GM18907 (cell line): ENCODE measurements at regions not wholly inside any gene's neighbourhood (a gene's known extent, or its start where the extent isn't known, plus 50 kb on each side); places are given as distances from the start of the nearest gene placed in this dataset.

Experiments used
- ATAC-seq: cut with Tn5 transposase; IDR thresholded peaks from one replicate; pipeline ENCODE4 v1.9.1; 2021; ENCODE audit warnings: mild to moderate bottlenecking, moderate library complexity; ENCODE audit not compliant: unreplicated experiment

DNA sequence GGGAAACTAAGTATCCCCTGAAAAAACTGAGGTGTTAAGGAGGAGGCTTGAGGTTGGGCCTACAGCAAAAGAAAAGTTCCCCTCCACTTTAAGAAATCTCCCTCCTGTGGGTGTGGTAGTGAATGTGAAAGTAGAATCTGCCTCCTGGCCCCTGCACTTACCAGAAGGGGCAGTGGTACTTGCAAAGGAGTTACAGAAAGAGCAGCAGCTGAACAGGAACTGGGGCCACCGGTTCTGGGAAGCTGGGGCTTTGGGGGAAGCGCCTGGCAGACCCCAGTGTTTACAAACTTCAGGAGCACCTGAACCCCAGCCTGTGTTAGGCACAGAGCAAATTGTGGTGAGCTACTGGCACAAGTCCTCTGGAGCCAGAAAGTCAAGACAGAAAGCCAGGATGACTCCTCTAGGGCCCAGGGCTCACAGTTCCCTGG is 250.2 kb upstream of the FGGY start:
- ATAC-seq: peak; percentile 91

GRCh38 chr1:59051007-59051406 is 245.9 kb upstream of the FGGY start:
- no peak for ATAC-seq

DNA sequence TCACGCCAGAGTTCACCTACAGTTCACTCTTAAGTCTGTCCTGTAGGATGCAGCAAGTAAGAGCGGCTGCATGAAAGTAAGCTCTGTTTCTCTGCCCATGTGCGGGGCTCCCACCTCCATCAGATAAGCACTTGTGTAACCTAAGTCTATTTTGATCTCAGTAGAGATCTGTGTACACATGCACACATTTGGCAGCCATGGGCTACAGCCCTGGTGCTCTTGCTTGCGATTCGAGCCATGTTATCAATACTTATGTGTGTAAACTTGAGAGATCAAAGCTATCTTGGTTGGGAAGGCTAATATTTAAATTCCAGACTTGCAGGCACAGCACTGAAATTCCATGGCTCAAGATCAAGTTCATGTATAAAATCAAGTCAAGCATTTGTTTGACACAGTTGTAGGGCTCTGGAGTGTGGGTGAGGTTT is 244.7 kb upstream of the FGGY start:
- ATAC-seq: no peak

DNA sequence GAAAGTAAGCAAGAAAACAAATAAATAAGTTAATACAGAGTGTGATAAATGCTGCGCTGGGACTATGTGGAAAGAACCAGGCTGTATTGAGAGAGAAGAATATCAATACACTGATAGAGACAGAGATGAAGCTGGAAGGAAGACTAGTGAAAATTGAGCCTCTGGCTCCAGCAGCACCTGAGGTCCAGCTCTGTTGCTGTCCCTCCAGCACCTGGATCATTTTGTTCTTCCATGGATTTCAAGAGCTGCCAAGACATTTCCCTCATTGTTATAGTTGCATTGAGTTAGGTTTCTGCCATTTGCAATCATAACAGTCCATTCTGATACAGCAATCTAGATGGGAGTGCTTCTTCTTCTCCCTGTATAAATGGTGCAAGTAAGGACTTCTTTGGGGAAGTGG is 242.7 kb upstream of the FGGY start:
- ATAC-seq: no peak

DNA sequence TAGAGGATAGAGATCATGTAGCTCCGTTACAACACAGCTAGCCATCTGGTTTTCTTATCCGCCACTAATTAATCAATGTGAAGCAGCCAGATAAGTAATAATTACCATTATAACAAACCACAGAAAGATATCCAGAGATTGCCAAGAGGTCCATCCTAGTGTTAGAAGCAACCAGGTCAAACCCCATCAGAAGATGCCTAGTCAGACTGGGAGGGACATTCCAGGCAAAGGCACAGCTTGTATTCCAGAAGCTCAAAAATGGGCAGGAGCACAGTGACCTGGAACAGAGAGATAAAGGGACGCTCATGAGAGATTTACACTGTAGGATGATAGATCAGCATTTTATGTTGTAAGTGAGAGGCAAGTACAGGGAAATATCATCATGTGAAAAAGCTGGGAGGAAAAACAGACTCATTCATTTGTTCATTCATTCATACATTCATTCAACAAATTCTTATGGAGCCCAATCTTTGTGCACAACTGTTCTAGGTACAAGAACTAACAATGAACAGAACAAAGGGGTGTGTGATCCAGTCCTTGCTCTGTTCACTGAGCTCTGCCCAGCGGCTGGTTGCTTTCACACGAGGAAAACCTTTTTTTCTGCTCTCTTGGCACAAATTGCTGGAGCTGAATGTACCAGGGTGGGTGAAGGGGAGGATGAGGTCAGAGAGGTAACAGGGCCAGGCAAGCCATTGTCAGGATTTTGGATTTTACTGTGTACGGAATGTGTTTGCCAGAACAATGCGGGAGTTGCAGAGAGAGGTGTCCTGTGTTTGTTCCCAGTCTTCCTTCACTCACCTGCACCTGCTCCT is 240.8 kb upstream of the FGGY start:
- no peak for ATAC-seq

GRCh38 chr1:59057211-59057694 is 239.6 kb upstream of the FGGY start:
- no peak for ATAC-seq

DNA sequence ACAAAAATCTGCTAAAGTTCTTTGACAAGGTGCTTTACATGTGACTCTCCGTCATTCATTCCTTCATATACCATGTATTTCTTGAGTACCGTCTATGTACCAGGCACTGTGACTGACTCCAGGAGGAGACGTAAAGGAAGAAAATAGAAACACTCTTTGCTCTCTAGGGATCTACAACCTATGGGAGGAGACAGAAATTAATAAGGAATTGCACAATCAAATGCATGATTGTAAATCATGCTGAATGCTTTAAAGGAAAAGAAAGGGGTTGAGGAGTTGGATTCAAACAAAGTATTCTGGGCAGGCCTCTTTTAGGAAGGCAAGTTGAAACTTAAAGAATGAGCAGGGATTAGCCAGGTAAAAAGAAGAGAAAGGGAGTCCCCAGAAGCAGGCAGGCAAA is 239.1 kb upstream of the FGGY start:
- ATAC-seq: no peak

- ATAC-seq: no peak
Measured at GRCh38 chr1:59058665-59059439, 238.0 kb upstream of the FGGY start.

DNA sequence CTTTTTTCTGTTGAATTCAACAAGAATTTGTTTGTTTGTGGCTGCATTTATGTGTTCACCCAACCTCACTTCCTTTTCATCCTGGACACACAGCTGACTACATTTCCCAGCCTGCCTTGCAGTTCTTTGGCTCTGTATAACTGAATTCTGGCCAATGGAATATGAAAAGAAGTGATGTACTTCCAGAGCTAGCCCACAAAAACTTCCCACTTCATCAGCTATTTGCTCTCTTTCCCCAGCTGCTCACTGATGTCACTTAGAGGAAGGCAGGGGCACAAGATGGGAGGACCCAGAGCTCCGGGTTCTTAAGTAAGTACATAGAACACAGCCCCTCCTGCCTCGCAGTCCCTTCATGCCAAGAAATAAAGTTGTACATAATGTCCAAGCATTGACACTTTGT is 235.0 kb upstream of the FGGY start:
- ATAC-seq: no peak

GRCh38 chr1:59062743-59063142 is 234.2 kb upstream of the FGGY start:
- no peak for ATAC-seq

GRCh38 chr1:59063501-59063900 is 233.4 kb upstream of the FGGY start:
- no peak for ATAC-seq

- no peak for ATAC-seq
Measured at GRCh38 chr1:59064592-59064991, 232.3 kb upstream of the FGGY start.

- no peak for ATAC-seq
Measured at GRCh38 chr1:59066236-59066635, 230.7 kb upstream of the FGGY start.

DNA sequence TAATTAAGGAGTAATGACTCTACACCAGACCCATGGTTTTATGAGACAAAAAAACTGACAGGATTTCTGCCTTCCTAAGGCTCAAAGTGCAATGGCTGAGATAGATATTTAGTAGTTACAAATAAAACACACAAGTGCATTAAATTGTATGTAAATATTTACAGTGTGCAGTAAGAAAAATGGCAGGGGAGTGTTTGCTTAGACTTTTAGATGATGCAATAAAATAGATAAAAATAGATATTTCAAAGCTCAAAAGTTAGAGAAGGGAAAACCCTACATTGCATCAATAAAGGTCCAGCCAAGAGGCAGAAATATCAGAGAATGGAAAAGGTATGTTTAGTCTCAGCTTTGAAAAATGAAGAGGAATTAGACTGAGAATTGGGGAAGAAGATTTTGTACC is 226.3 kb upstream of the FGGY start:
- ATAC-seq: no peak

GRCh38 chr1:59071289-59071688 is 225.6 kb upstream of the FGGY start:
- ATAC-seq: no peak

DNA sequence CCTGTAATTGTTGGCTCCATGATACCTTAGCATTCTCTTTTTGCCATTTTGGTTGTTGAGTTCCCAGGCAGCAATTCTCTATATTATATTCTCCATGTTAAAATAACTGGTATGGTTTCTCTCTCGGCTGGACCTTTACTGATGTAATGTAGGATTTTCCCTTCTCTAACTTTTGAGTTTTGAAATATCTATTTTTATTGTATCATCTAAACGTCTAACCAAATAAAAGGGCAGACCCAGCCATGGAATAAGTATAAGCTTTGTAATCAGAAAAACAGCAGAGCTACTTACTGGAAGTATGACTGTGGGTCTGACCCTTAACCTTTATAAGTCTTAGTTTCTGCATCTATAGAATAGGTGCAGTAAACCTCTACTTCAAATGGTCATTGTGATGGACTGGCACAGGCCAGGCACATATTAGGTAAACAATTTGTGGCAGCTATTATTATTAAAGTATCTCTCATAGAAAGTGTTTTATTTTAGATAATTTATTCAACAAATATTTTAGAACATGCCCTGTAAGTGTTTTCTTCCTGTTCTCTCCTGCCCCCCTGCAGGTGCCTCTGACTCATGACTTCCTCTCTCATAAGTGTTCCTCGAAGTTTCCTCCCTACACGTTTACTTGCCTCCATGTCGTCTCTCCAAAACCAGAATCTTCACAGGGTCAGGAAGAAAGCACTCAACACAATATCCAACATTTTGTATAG is 224.9 kb upstream of the FGGY start:
- ATAC-seq: no peak

GRCh38 chr1:59072583-59072947 is 224.3 kb upstream of the FGGY start:
- ATAC-seq: no peak

DNA sequence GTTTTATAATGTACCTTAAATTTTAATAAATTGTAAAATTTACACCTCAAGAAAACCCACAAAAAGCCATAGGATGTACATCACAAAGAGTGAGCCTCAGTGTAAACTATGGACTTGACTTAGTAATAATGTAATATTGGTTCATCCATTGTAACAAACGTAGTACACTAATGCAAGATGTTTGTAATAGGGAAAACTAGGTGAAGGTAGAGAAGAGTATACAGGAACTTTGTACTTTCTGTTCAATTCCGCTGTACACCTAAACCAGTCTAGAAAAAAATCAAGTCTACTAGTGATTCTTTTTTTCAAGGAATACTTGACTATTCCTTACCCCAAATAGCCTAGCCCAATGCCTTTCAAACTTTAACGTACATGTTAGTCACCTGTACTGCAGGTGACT is 222.3 kb upstream of the FGGY start:
- ATAC-seq: no peak

DNA sequence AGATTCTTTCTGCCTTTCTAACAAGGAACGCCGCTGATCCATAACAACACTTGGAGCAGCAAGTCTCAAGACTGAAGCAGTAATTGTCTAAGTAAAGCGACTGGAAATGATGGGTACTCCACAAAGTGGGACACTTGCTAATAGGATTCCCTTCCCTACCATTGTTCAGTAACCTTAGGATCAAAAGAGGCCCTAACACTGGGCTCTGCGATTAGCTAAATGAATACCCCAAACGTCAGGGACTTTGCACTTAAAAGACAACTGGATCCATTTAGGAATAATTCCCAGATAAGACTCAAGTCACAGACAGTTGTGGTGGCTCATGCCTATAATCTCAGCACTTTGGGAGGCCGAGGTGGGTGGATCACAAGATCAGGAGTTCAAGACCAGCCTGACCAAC is 221.9 kb upstream of the FGGY start:
- ATAC-seq: no peak

DNA sequence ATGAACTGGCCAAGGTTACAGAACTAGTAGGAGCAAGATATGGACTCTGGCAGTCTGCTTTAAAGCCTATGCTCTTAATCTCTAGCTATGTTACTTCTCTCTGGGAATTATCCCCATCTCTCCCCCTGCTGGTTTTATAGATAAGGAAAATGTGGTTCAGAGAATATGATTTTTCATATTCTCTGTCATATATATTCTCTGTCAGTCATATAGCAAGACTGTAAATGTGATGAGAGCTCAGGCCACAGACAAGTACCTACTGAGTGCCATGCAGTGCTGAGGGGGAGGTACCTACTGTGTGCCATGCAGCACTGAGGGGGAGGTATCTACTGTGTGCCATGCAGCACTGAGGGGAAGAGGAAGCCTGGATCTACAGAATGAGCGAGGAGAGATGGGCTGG is 220.3 kb upstream of the FGGY start:
- no peak for ATAC-seq

- no peak for ATAC-seq
Measured at GRCh38 chr1:59077466-59078069, 219.3 kb upstream of the FGGY start.
